Right atrium auricular region (tissue), 2 donors: ENCODE measurements at regions not wholly inside any gene's neighbourhood (a gene's known extent, or its start where the extent isn't known, plus 50 kb on each side); places are given as distances from the start of the nearest gene placed in this dataset.

Source experiments
- DNase-seq: peaks from one replicate; pipeline ENCODE4 v3.0.0-alpha.2; 2019; ENCODE audit warnings: low spot score
- H3K27ac ChIP-seq, 2 donors: fragments of 200-600 bp; sonication (generic); 1 replicate in 1 of 2; 2 replicates in 1 of 2; pipeline ENCODE4 v1.5.1; 2016 to 2019
- H3K27me3 ChIP-seq, 2 donors: fragments of 200-600 bp; sonication (generic); one replicate each; pipeline versions ENCODE4 v1.5.1 to v1.6.0; 2017 to 2019
- H3K36me3 ChIP-seq: fragments of 200-600 bp; sonication (generic); one replicate; pipeline ENCODE4 v1.5.1; 2016
- H3K4me1 ChIP-seq, 2 donors: fragments of 200-600 bp; sonication (generic); one replicate each; pipeline versions ENCODE4 v1.5.1 to v1.6.0; 2017 to 2019
- H3K4me3 ChIP-seq, 2 donors: fragments of 200-600 bp; sonication (generic); 1 replicate in 1 of 2; 2 replicates in 1 of 2; pipeline ENCODE4 v1.5.1; 2017 to 2019; ENCODE audit warnings: mild to moderate bottlenecking in 1 of 2, moderate library complexity in 1 of 2
- H3K9me3 ChIP-seq, 2 donors: fragments of 200-600 bp; sonication (generic); one replicate each; pipeline ENCODE4 v1.5.1; 2019
- CTCF ChIP-seq, 2 donors: fragments of 200-600 bp; sonication (generic); IDR thresholded peaks; one replicate each; pipeline ENCODE4 v1.5.1; 2019; ENCODE audit warnings: antibody characterized with exemption in 2 of 2

- Histone ChIP-seq H3K4me3 (no peak overlapping the region), H3K36me3 (no peaks in the 10 kb centered on the region), H3K9me3 (no peaks in the 10 kb centered on the region), H3K4me1 (no peaks in the 10 kb centered on the region), H3K27ac (no peak overlapping the region), H3K27me3 (peaks cover 0 to 3% of the 10 kb centered on the region in 2 donors)
- DNase-seq, result no peak
- TF ChIP-seq CTCF (IDR thresholded peaks at IDR 0.05), result no peak
These were observed 1473.6 kb downstream of the STIM2 start for GRCh38 chr4:28334249-28334648.

GRCh38 chr4:28341784-28342183, 1481.1 kb downstream of the STIM2 start:
- no peak for TF ChIP-seq CTCF (IDR thresholded peaks at IDR 0.05)
- Histone ChIP-seq H3K36me3 (no peaks in the 10 kb centered on the region), H3K27ac (no peak overlapping the region), H3K4me1 (no peaks in the 10 kb centered on the region), H3K27me3 (no peaks in the 10 kb centered on the region), H3K4me3 (no peak overlapping the region), H3K9me3 (peaks cover 0 to 10% of the 10 kb centered on the region in 2 donors)
- DNase-seq, result no peak

GRCh38 chr4:28350485-28350884, 1489.8 kb downstream of the STIM2 start:
- H3K27ac ChIP-seq, result no peak overlapping the region
- H3K36me3 ChIP-seq, result no peaks in the 10 kb centered on the region
- H3K4me1 ChIP-seq, result no peaks in the 10 kb centered on the region
- no peak overlapping the region for H3K4me3 ChIP-seq
- no peak for TF ChIP-seq CTCF (IDR thresholded peaks at IDR 0.05)
- DNase-seq, result no peak
- no peaks in the 10 kb centered on the region for H3K9me3 ChIP-seq
- no peaks in the 10 kb centered on the region for H3K27me3 ChIP-seq

- no peaks in the 10 kb centered on the region for H3K9me3 ChIP-seq
- H3K4me1 ChIP-seq, result no peaks in the 10 kb centered on the region
These were observed 1490.5 kb downstream of the STIM2 start for GRCh38 chr4:28351102-28351501.

GRCh38 chr4:28351826-28352225, 1491.2 kb downstream of the STIM2 start:
- Histone ChIP-seq H3K9me3 (no peaks in the 10 kb centered on the region), H3K27me3 (no peaks in the 10 kb centered on the region), H3K4me1 (no peaks in the 10 kb centered on the region), H3K36me3 (no peaks in the 10 kb centered on the region), H3K4me3 (no peak overlapping the region), H3K27ac (no peak overlapping the region)
- no peak for TF ChIP-seq CTCF (IDR thresholded peaks at IDR 0.05)
- DNase-seq, result no peak

More at GRCh38 chr4:28351102-28351501, 1490.5 kb downstream of the STIM2 start:
- no peak overlapping the region for H3K27ac ChIP-seq
- no peak for DNase-seq
- TF ChIP-seq CTCF (IDR thresholded peaks at IDR 0.05), result no peak
- no peak overlapping the region for H3K4me3 ChIP-seq
- H3K27me3 ChIP-seq, result no peaks in the 10 kb centered on the region
- no peaks in the 10 kb centered on the region for H3K36me3 ChIP-seq

GRCh38 chr4:28354880-28355656, 1494.4 kb downstream of the STIM2 start:
- DNase-seq, result no peak
- Histone ChIP-seq H3K27me3 (no peaks in the 10 kb centered on the region), H3K4me3 (no peak overlapping the region), H3K27ac (no peak overlapping the region), H3K9me3 (no peaks in the 10 kb centered on the region), H3K36me3 (no peaks in the 10 kb centered on the region), H3K4me1 (no peaks in the 10 kb centered on the region)
- no peak for TF ChIP-seq CTCF (IDR thresholded peaks at IDR 0.05)
